ENCODE measurements at regions not wholly inside any gene's neighbourhood (a gene's known extent, or its start where the extent isn't known, plus 50 kb on each side); places are given as distances from the start of the nearest gene placed in this dataset.

GRCh38 chr11:91707652-91708482, 516.8 kb upstream of the FAT3 start:
- TF ChIP-seq CTCF (IDR thresholded peaks at IDR 0.05) (no peak), POLR2A (IDR thresholded peaks at IDR 0.05) (no peak)
